SH-SY5Y (cell line): ENCODE measurements at regions not wholly inside any gene's neighbourhood (a gene's known extent, or its start where the extent isn't known, plus 50 kb on each side); places are given as distances from the start of the nearest gene placed in this dataset.

ENCODE experiments used
- GATA2 ChIP-seq: IDR thresholded peaks from 2 replicates; pipeline ENCODE4 v1.6.1; 2011; ENCODE audit warnings: mild to moderate bottlenecking, low read depth, low read length
- GATA3 ChIP-seq: IDR thresholded peaks from 2 replicates; pipeline ENCODE4 v1.6.1; 2011; ENCODE audit warnings: low read depth, mild to moderate bottlenecking, low read length, moderate library complexity

GRCh38 chr5:82332064-82332855 lies 54.1 kb upstream of the RPS23 start:
- TF ChIP-seq GATA2 (no peak), GATA3 (no peak)
